Hepatocyte (in vitro differentiated cells): ENCODE measurements at regions not wholly inside any gene's neighbourhood (a gene's known extent, or its start where the extent isn't known, plus 50 kb on each side); places are given as distances from the start of the nearest gene placed in this dataset.

Source experiments
- DNase-seq: peaks from one replicate; pipeline ENCODE4 v3.0.0-alpha.2; 2016; ENCODE audit warnings: low spot score
- H2AFZ ChIP-seq: fragments of 200-600 bp; sonication (generic); 2 replicates; pipeline ENCODE4 v1.6.0; 2016; ENCODE audit warnings: antibody characterized with exemption, mild to moderate bottlenecking
- H3K27ac ChIP-seq: fragments of 200-600 bp; sonication (generic); 2 replicates; pipeline ENCODE4 v1.5.1; 2016; ENCODE audit warnings: mild to moderate bottlenecking
- H3K27me3 ChIP-seq: fragments of 200-600 bp; sonication (generic); 2 replicates; pipeline ENCODE4 v1.6.1; 2016
- H3K36me3 ChIP-seq: fragments of 200-600 bp; sonication (generic); replicated peaks from 2 replicates; pipeline ENCODE4 v1.5.1; 2016; ENCODE audit warnings: low read depth; ENCODE audit not compliant: insufficient read depth
- H3K4me1 ChIP-seq: fragments of 200-600 bp; sonication (generic); 2 replicates; pipeline ENCODE4 v1.5.1; 2016; ENCODE audit warnings: mild to moderate bottlenecking, moderate library complexity; ENCODE audit not compliant: insufficient read depth
- H3K4me2 ChIP-seq: fragments of 200-600 bp; sonication (generic); 2 replicates; pipeline ENCODE4 v1.6.0; 2016
- H3K4me3 ChIP-seq: fragments of 200-600 bp; sonication (generic); 2 replicates; pipeline ENCODE4 v1.5.1; 2016; ENCODE audit warnings: mild to moderate bottlenecking
- H3K79me2 ChIP-seq: fragments of 200-600 bp; sonication (generic); 2 replicates; pipeline ENCODE4 v1.6.0; 2017; ENCODE audit warnings: mild to moderate bottlenecking
- H3K9me2 ChIP-seq: fragments of 200-600 bp; sonication (generic); replicated peaks from 2 replicates; pipeline ENCODE4 v1.6.0; 2017; ENCODE audit warnings: mild to moderate bottlenecking; ENCODE audit not compliant: insufficient read depth
- H3K9me3 ChIP-seq: fragments of 200-600 bp; sonication (generic); 2 replicates; pipeline ENCODE4 v1.5.1; 2016; ENCODE audit warnings: low read depth, mild to moderate bottlenecking
- H4K20me1 ChIP-seq: fragments of 200-600 bp; sonication (generic); 2 replicates; pipeline ENCODE4 v1.6.0; 2016; ENCODE audit warnings: mild to moderate bottlenecking; ENCODE audit not compliant: insufficient read depth, poor library complexity, severe bottlenecking
- CTCF ChIP-seq: fragments of 200-600 bp; sonication (generic); IDR thresholded peaks from 2 replicates; pipeline ENCODE4 v1.5.1; 2016; ENCODE audit warnings: antibody characterized with exemption, mild to moderate bottlenecking; ENCODE audit not compliant: poor library complexity
- EZH2 ChIP-seq: fragments of 200-600 bp; sonication (generic); IDR thresholded peaks from 2 replicates; pipeline ENCODE4 v1.6.1; 2016; ENCODE audit warnings: antibody characterized with exemption, mild to moderate bottlenecking, borderline replicate concordance
- EZH2phosphoT487 ChIP-seq: fragments of 200-600 bp; sonication (generic); IDR thresholded peaks from one replicate; pipeline ENCODE4 v1.6.1; 2018; ENCODE audit warnings: antibody characterized with exemption, mild to moderate bottlenecking, low read depth, moderate library complexity; ENCODE audit not compliant: unreplicated experiment, severe bottlenecking
- WGBS: methylation state at CpG from one replicate; pipeline ENCODE4 v1.1.6; 2016; ENCODE audit warnings: low lambda C conversion rate; ENCODE audit errors: missing lambda C conversion rate; 5-methylcytosine and 5-hydroxymethylcytosine counted together

GRCh38 chr2:144146876-144147275 lies 373.0 kb downstream of the ZEB2 start:
- Histone ChIP-seq H3K27ac (no peak overlapping the region), H3K4me2 (no peak overlapping the region), H3K36me3 (no peaks in the 10 kb centered on the region), H3K4me1 (no peaks in the 10 kb centered on the region), H3K27me3 (no peaks in the 10 kb centered on the region), H2AFZ (no peak overlapping the region), H3K4me3 (no peak overlapping the region), H4K20me1 (no peaks in the 10 kb centered on the region), H3K9me3 (no peaks in the 10 kb centered on the region), H3K79me2 (no peaks in the 10 kb centered on the region), H3K9me2 (no peaks in the 10 kb centered on the region)
- WGBS: 70% methylated on average over 2 of the region's 2 CpGs
- no peak for DNase-seq
- no peak for TF ChIP-seq EZH2phosphoT487
- TF ChIP-seq CTCF: no peak
- TF ChIP-seq EZH2: no peak

- Histone ChIP-seq H3K27me3 (no peaks in the 10 kb centered on the region), H3K4me3 (no peak overlapping the region), H3K9me3 (no peaks in the 10 kb centered on the region), H3K4me1 (no peaks in the 10 kb centered on the region), H3K36me3 (no peaks in the 10 kb centered on the region), H3K9me2 (no peaks in the 10 kb centered on the region), H4K20me1 (no peaks in the 10 kb centered on the region), H3K79me2 (no peaks in the 10 kb centered on the region), H3K4me2 (no peak overlapping the region), H3K27ac (no peak overlapping the region), H2AFZ (no peak overlapping the region)
- TF ChIP-seq EZH2 (no peak), CTCF (no peak), EZH2phosphoT487 (no peak)
- 90% methylated on average over 1 of the region's 1 CpG for WGBS
- DNase-seq: no peak
These were observed 373.8 kb downstream of the ZEB2 start for GRCh38 chr2:144146076-144146475.

GRCh38 chr2:144143294-144144151 lies 376.4 kb downstream of the ZEB2 start:
- Histone ChIP-seq H3K36me3 (no peaks in the 10 kb centered on the region), H3K4me2 (no peak overlapping the region), H3K4me1 (no peaks in the 10 kb centered on the region), H3K9me3 (no peaks in the 10 kb centered on the region), H3K79me2 (no peaks in the 10 kb centered on the region), H3K27ac (no peak overlapping the region), H4K20me1 (no peaks in the 10 kb centered on the region), H2AFZ (no peak overlapping the region), H3K4me3 (no peak overlapping the region), H3K27me3 (no peaks in the 10 kb centered on the region), H3K9me2 (no peaks in the 10 kb centered on the region)
- no peak for DNase-seq
- WGBS: 85% methylated on average over 4 of the region's 4 CpGs
- TF ChIP-seq EZH2phosphoT487: no peak
- TF ChIP-seq CTCF: no peak
- no peak for TF ChIP-seq EZH2
